ENCODE measurements at regions not wholly inside any gene's neighbourhood (a gene's known extent, or its start where the extent isn't known, plus 50 kb on each side); places are given as distances from the start of the nearest gene placed in this dataset.

GRCh38 chr5:171574376-171574775, 154.9 kb downstream of the FGF18 start:
- peaks cover 0 to 5% of the 10 kb centered on the region in 2 experiments for H3K27me3 ChIP-seq (ENCODE audit: control insufficient read depth in 1 of 2, insufficient read depth in 2 of 2, low read length in 2 of 2)
- Mint-ChIP-seq H3K27me3 (peaks cover 41% of the 10 kb centered on the region), H3K4me1 (ENCODE audit: low read depth) (no peaks in the 10 kb centered on the region), H3K9me3 (peaks cover 12% of the 10 kb centered on the region), H3K4me3 (no peak overlapping the region), H3K27ac (no peak overlapping the region), H3K36me3 (ENCODE audit: low read depth) (no peaks in the 10 kb centered on the region)
- TF ChIP-seq CTCF (IDR thresholded peaks at IDR 0.05): no peak
- ATAC-seq (ENCODE audit: poor library complexity) (no peak), DNase-seq (no peak)
- H3K4me3 ChIP-seq (ENCODE audit: low read length): no peak overlapping the region
- H3K4me1 ChIP-seq (ENCODE audit: insufficient read depth, low read length): no peaks in the 10 kb centered on the region
- H3K36me3 ChIP-seq (ENCODE audit: insufficient read depth, low read length): no peaks in the 10 kb centered on the region
- no peak overlapping the region for H3K27ac ChIP-seq (ENCODE audit: low read depth in 1 of 2, low read length in 2 of 2)
- POLR2A ChIA-PET: no interaction called here
- intact Hi-C loops (cut with DNase I, micrococcal nuclease): no loop called here
- H3K9me3 ChIP-seq (ENCODE audit: control insufficient read depth in 1 of 2, insufficient read depth in 1 of 2, low read length in 2 of 2): peaks cover 2 to 14% of the 10 kb centered on the region in 2 experiments
- CTCF ChIA-PET: no interaction called here

- H3K36me3 Mint-ChIP-seq (ENCODE audit: low read depth): no peaks in the 10 kb centered on the region
- intact Hi-C loops (cut with DNase I, micrococcal nuclease): no loop called here
- DNase-seq (no peak), ATAC-seq (ENCODE audit: poor library complexity) (no peak)
- H3K27me3 ChIP-seq (ENCODE audit: control insufficient read depth in 1 of 2, insufficient read depth in 2 of 2, low read length in 2 of 2): peaks cover 0 to 5% of the 10 kb centered on the region in 2 experiments
- no peaks in the 10 kb centered on the region for H3K36me3 ChIP-seq (ENCODE audit: insufficient read depth, low read length)
- no peak overlapping the region for H3K4me3 ChIP-seq (ENCODE audit: low read length)
- POLR2A ChIA-PET: no interaction called here
- no peak overlapping the region for H3K27ac Mint-ChIP-seq
- H3K4me1 Mint-ChIP-seq (ENCODE audit: low read depth): no peaks in the 10 kb centered on the region
- peaks cover 4% of the 10 kb centered on the region for H3K9me3 Mint-ChIP-seq
- no peaks in the 10 kb centered on the region for H3K4me1 ChIP-seq (ENCODE audit: insufficient read depth, low read length)
- no peak overlapping the region for H3K4me3 Mint-ChIP-seq
- no peak for TF ChIP-seq CTCF (IDR thresholded peaks at IDR 0.05)
- CTCF ChIA-PET: no interaction called here
- peaks cover 42% of the 10 kb centered on the region for H3K27me3 Mint-ChIP-seq
- no peak overlapping the region for H3K27ac ChIP-seq (ENCODE audit: low read depth in 1 of 2, low read length in 2 of 2)
- H3K9me3 ChIP-seq (ENCODE audit: control insufficient read depth in 1 of 2, insufficient read depth in 1 of 2, low read length in 2 of 2): peaks cover 0 to 11% of the 10 kb centered on the region in 2 experiments
Measured at GRCh38 chr5:171575386-171575785, 155.9 kb downstream of the FGF18 start.

- TF ChIP-seq CTCF (IDR thresholded peaks at IDR 0.05): no peak
- POLR2A ChIA-PET: no interaction called here
- H3K27ac Mint-ChIP-seq: no peak overlapping the region
- peaks cover 4% of the 10 kb centered on the region for H3K9me3 Mint-ChIP-seq
- no peaks in the 10 kb centered on the region for H3K4me1 Mint-ChIP-seq (ENCODE audit: low read depth)
- Histone ChIP-seq H3K9me3 (ENCODE audit: control insufficient read depth in 1 of 2, insufficient read depth in 1 of 2, low read length in 2 of 2) (peaks cover 0 to 10% of the 10 kb centered on the region in 2 experiments), H3K27ac (ENCODE audit: low read depth in 1 of 2, low read length in 2 of 2) (no peak overlapping the region), H3K4me3 (ENCODE audit: low read length) (no peak overlapping the region), H3K4me1 (ENCODE audit: insufficient read depth, low read length) (no peaks in the 10 kb centered on the region), H3K36me3 (ENCODE audit: insufficient read depth, low read length) (no peaks in the 10 kb centered on the region), H3K27me3 (ENCODE audit: control insufficient read depth in 1 of 2, insufficient read depth in 2 of 2, low read length in 2 of 2) (peaks cover 0 to 5% of the 10 kb centered on the region in 2 experiments)
- ATAC-seq (ENCODE audit: poor library complexity) (no peak), DNase-seq (no peak)
- no peak overlapping the region for H3K4me3 Mint-ChIP-seq
- H3K36me3 Mint-ChIP-seq (ENCODE audit: low read depth): no peaks in the 10 kb centered on the region
- CTCF ChIA-PET: no interaction called here
- intact Hi-C loops (cut with DNase I, micrococcal nuclease): no loop called here
- H3K27me3 Mint-ChIP-seq: peaks cover 41% of the 10 kb centered on the region
Measured at GRCh38 chr5:171575808-171576207, 156.4 kb downstream of the FGF18 start.

Measured in CD4-positive, alpha-beta T cell (primary cell).